Activated T-cell treated with anti-CD3 and anti-CD28 coated beads for 24 hours (primary cell): ENCODE measurements at regions not wholly inside any gene's neighbourhood (a gene's known extent, or its start where the extent isn't known, plus 50 kb on each side); places are given as distances from the start of the nearest gene placed in this dataset.
"Not testable (repeated sequence)": the region's sequence is repeated elsewhere in the genome, so short reads cannot be mapped to it uniquely, and the experiment has no call there.

Source experiments
- DNase-seq: peaks from one replicate; pipeline ENCODE4 v3.0.0-alpha.2; 2020; ENCODE audit warnings: low read depth

- DNase-seq, result no peak
Measured at GRCh38 chr3:72176537-72177041, 391.6 kb upstream of the PROK2 start.

GRCh38 chr3:72175296-72175858, 390.4 kb upstream of the PROK2 start:
- DNase-seq, result no peak

GRCh38 chr3:72174890-72175289, 389.9 kb upstream of the PROK2 start:
- DNase-seq, result no peak

- no peak for DNase-seq
Measured at GRCh38 chr3:72174040-72174439, 389.1 kb upstream of the PROK2 start.

GRCh38 chr3:72171946-72172345, 387.0 kb upstream of the PROK2 start:
- DNase-seq, result no peak

DNA sequence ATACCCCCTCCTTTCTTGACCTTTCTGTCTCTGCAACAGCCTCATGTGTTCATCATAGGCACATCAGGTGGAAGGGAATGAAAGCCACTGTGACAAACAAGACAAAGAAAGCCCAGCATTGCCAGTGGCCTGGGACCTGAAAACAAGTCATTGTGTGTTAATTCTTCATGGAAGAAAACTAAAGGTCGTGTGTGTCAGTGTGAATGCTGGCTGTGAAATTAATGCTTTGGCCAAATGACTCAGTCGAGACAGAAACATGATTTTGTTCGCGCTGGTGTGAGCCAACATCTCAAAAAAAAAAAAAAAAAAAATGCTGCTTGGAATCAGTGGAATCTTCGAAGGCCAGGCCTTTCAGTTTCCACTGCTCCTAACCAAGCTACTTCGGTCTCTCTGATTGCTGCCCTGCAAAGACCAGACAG, 386.5 kb upstream of the PROK2 start:
- DNase-seq, result no peak

- DNase-seq, result no peak
Measured at GRCh38 chr3:72169561-72170472, 384.9 kb upstream of the PROK2 start.

DNA sequence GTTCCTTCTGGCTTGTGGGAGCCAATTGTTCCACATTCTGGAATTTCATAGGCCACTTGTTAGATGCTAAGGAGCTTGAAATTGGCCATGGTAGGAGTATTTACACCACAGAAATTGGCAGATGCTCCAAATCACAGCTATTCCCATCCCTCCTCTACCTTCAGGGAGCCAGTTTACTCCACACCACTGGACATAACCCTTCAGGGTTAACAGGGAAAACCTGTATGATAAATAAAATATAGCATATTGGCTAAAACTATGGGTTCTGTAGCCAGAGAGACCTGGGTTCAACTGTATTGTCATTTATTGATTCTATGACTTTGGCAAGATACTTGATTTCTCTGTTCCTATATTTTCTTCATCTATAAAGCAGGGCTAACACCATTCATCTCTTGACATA, 384.2 kb upstream of the PROK2 start:
- no peak for DNase-seq

GRCh38 chr3:72165808-72166207, 380.9 kb upstream of the PROK2 start:
- DNase-seq, result no peak

GRCh38 chr3:72165317-72165716, 380.4 kb upstream of the PROK2 start:
- no peak for DNase-seq

DNA sequence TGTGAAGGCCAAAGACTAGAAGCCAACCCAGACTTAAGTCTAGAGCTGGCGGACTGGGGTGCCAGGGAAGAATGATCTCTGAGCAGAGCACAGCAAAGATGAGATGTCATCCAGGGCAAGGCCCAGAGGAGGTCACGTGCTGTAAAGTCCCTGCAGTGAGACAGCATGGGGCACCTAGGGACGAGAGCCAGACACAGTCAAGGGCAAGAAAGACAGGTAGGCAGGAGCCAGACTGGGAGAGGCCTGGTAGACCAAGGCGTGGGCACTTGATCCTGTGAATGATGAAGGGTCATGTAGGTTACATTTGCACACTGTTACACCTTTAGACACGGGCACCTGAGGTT, 379.7 kb upstream of the PROK2 start:
- no peak for DNase-seq

- DNase-seq, result no peak
Measured at GRCh38 chr3:72163809-72164634, 379.1 kb upstream of the PROK2 start.

GRCh38 chr3:72162649-72163184, 377.8 kb upstream of the PROK2 start:
- no peak for DNase-seq

DNA sequence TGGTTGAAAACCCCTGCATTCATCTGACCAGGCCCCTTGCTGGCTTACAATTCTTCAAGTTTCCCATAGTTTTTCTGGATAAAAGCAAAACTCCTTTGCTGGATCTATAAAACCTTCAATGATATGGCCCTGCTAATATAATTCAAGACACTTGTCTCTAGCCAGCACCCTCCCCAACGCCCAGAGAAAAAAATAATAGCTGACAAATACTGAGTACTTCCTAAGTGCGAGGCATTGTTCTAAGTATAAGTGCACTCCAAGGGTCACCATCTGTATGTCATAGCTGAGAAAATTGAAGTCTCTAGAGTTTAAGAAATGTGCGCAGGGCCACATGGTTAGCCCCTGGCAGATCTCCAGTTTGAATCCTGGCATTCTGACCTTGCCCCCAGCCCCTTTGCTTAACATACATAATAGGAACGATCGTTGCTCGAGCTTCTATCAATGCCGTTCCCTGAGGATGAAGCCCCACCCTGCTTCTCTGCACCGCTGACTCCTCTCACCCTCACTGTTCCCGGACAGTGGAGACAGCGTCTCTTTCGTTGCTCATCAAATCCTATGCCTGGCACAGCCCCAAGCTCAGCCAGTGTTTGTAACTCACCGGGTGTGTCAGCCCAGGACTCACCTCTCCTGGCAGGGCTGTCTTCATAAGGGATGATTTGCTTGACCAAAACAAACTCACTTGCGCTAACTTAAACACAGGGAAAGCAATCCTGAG, 377.1 kb upstream of the PROK2 start:
- no peak for DNase-seq

DNA sequence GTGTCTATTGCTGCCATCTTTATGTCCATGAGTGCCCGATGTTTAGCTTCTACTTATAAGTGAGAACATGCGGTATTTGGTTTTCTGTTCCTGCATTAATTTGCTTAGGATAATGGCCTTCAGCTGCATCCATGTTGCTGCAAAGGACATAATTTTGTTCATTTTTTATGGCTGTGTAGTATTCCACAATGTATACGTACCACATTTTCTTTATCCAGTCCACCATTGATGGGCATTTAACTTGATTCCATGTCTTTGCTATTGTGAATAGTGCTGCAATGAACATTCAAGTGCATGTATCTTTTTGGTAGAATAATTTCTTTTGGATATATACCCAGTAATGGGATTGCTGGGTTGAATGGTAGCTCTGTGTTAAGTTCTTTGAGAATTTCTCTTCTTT, 376.3 kb upstream of the PROK2 start:
- not testable (repeated sequence) for DNase-seq

- no peak for DNase-seq
Measured at GRCh38 chr3:72160351-72160750, 375.4 kb upstream of the PROK2 start.

GRCh38 chr3:72159487-72159886, 374.5 kb upstream of the PROK2 start:
- no peak for DNase-seq

DNA sequence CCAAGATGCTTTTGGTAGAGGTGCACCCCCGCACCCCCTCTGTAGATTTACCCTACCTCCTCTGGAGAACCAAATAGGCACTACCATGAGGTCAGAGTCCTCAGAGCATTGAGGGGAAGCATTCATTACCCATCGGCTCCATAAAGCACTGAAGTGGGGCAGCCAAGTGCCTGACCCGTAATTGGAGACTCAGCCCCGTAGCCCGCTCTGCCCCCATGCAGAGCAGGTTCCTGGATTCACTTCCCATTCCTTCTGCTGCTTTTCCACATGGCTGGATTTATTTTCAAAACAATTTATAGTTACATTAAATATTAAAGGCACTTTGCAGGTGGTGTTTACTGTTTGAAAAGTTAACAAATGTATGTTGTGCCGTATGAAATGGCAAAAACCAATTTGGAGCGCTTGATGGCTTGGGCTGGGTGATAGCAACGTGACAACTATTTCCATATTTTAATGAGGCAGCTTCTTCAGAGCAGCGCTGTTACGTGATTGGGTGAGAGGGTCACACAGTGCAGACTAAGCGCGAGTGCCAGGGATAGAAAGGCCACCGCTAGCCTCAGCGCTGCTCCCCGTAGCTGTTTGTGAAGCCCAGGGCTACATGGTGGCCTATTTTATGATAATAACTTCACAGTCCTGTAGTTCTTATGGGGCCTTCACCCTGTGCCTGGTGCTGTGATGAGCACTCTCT, 373.8 kb upstream of the PROK2 start:
- no peak for DNase-seq

GRCh38 chr3:72157748-72158638, 373.0 kb upstream of the PROK2 start:
- DNase-seq, result no peak
